Erythroblast (primary cell): ENCODE measurements at regions not wholly inside any gene's neighbourhood (a gene's known extent, or its start where the extent isn't known, plus 50 kb on each side); places are given as distances from the start of the nearest gene placed in this dataset.

Experiments
- DNase-seq, 2 experiments: peaks; one replicate each; lab custom pipeline; 2025; lab: John Stamatoyannopoulos, UW
- GATA1 ChIP-seq: IDR thresholded peaks from 2 replicates; pipeline ENCODE4 v1.6.1; 2011; ENCODE audit warnings: low read depth, mild to moderate bottlenecking, control low read depth, low read length, moderate library complexity
- POLR2A ChIP-seq: IDR thresholded peaks from 2 replicates; pipeline ENCODE4 v1.6.1; 2011; ENCODE audit warnings: mild to moderate bottlenecking, low read length

- DNase-seq = no peak
- TF ChIP-seq POLR2A (no peak), GATA1 (no peak)
Observed at GRCh38 chr14:54223831-54224402, 172.9 kb upstream of the CDKN3 start.

- DNase-seq = no peak
- TF ChIP-seq GATA1 = no peak
- TF ChIP-seq POLR2A = no peak
Observed at GRCh38 chr14:54225457-54226060, 171.2 kb upstream of the CDKN3 start.

GRCh38 chr14:54226103-54226502 lies 170.7 kb upstream of the CDKN3 start:
- DNase-seq = no peak
- no peak for TF ChIP-seq POLR2A
- no peak for TF ChIP-seq GATA1

GRCh38 chr14:54226558-54226957 lies 170.2 kb upstream of the CDKN3 start:
- no peak for DNase-seq
- TF ChIP-seq GATA1 = no peak
- TF ChIP-seq POLR2A = no peak

- TF ChIP-seq GATA1 (no peak), POLR2A (no peak)
- no peak for DNase-seq
Observed at GRCh38 chr14:54229136-54229535, 167.7 kb upstream of the CDKN3 start.

- TF ChIP-seq GATA1 (no peak), POLR2A (no peak)
- DNase-seq = no peak
Observed at GRCh38 chr14:54230645-54231044, 166.2 kb upstream of the CDKN3 start.

GRCh38 chr14:54232735-54233134 lies 164.1 kb upstream of the CDKN3 start:
- TF ChIP-seq GATA1 = no peak
- no peak for TF ChIP-seq POLR2A
- no peak for DNase-seq

- no peak for DNase-seq
- no peak for TF ChIP-seq POLR2A
- no peak for TF ChIP-seq GATA1
Observed at GRCh38 chr14:54241517-54241916, 155.3 kb upstream of the CDKN3 start.

GRCh38 chr14:54251356-54251755 lies 145.5 kb upstream of the CDKN3 start:
- DNase-seq = no peak
- TF ChIP-seq POLR2A (no peak), GATA1 (no peak)

- TF ChIP-seq GATA1 (no peak), POLR2A (no peak)
- no peak for DNase-seq
Observed at GRCh38 chr14:54252072-54252730, 144.6 kb upstream of the CDKN3 start.

- TF ChIP-seq GATA1 (no peak), POLR2A (no peak)
- no peak for DNase-seq
Observed at GRCh38 chr14:54253195-54253947, 143.4 kb upstream of the CDKN3 start.

- TF ChIP-seq POLR2A = no peak
- no peak for TF ChIP-seq GATA1
- no peak for DNase-seq
Observed at GRCh38 chr14:54256156-54256555, 140.7 kb upstream of the CDKN3 start.

- no peak for TF ChIP-seq POLR2A
- no peak for TF ChIP-seq GATA1
- DNase-seq = no peak
Observed at GRCh38 chr14:54257424-54257823, 139.4 kb upstream of the CDKN3 start.

- DNase-seq = no peak
- TF ChIP-seq POLR2A (no peak), GATA1 (no peak)
Observed at GRCh38 chr14:54258382-54258781, 138.4 kb upstream of the CDKN3 start.

- DNase-seq = no peak
- no peak for TF ChIP-seq POLR2A
- TF ChIP-seq GATA1 = no peak
Observed at GRCh38 chr14:54259821-54260220, 137.0 kb upstream of the CDKN3 start.
